ENCODE measurements at regions not wholly inside any gene's neighbourhood (a gene's known extent, or its start where the extent isn't known, plus 50 kb on each side); places are given as distances from the start of the nearest gene placed in this dataset.

DNA sequence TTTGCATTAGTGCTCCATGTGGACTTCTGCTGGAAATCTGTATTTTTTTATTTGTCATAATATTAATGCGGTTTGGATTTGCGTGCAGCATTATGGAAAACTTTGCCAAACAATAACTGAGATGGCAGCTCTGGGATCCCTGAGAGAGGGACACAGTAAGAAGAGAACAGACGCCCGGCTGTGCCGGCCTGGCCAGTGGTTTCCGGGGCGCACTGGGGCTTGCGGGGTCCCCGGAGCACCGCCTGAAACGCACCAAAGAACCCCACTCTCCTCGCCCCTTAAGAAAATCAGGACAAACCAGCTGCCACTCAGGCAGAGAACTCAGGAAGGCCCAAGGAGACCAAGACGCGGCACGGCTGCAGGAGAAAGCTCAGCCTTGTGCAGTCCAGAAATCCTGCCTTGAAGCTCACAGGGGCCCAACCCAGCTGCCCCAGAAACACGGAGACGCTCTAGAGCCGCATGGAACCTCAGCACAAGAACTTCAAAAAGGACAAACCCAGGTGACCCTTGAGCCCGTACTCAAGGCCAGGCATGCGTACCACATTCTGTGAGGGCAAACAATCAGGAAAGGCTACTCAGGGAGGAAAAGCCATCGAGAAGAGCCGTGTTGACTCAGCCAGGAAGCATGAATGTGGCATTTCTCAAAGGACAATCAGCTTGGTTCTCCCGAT, 226.5 kb upstream of the CDYL start:
- DNase-seq: no peak

DNA sequence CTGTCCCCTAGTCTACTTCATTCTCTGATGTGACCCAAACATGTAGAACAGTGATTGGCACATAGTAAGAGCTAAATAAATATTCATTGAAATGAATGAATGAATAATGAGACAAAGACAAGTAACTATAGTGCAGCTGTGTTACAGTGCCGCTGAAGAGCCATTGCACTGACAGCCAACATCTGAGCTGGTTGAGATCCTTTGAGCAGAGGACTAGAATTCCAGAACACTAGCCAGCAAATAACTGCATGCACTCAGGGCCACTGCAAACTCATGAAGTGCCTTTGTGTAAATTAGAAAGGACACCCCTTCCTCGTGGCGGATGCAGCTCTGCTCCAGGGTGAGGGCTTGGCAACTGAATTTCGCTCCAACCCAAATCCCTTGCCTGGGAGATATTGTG, 230.3 kb upstream of the CDYL start:
- DNase-seq: no peak

GRCh38 chr6:4543596-4543995, 232.6 kb upstream of the CDYL start:
- DNase-seq: no peak

DNA sequence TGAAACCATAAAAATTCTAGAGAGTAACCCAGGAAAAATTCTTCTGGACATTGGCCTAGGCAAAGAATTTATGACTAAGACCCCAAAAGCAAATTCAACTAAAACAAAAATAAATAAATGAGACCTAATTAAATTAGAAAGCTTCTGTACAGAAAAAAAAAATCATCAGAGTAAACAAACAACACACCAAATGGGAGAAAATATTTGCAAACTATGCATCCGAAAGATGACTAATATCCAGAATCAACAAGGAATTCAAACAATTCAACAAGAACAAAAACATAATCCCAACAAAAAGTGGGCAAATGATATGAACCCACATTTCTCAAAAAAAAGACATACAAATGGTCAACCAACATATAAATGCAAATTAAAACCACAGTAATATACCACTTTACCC, 242.6 kb upstream of the CDYL start:
- no peak for DNase-seq

GRCh38 chr6:4531406-4531805, 244.8 kb upstream of the CDYL start:
- DNase-seq: no peak

- DNase-seq: no peak
Observed at GRCh38 chr6:4522453-4522852, 253.8 kb upstream of the CDYL start.

DNA sequence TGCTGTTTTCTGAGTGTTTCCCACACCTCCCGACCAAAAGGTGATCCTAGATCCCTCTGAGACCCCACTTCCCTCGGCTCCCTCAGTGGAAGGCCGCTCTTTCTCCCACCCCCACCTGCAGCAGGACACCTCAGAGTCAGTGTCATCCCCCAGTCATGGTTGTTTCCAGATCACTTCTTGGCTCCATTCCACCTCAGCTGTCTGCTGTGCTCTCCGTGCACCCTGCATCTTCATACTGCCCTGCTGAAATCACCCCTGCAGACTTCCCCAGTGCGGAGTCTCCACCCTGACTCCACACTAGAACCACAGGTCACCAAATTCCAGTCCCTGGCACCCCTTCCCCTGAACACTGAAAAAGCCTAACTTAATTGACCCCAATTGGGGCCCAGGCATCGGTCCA, 255.1 kb upstream of the CDYL start:
- DNase-seq: no peak

DNA sequence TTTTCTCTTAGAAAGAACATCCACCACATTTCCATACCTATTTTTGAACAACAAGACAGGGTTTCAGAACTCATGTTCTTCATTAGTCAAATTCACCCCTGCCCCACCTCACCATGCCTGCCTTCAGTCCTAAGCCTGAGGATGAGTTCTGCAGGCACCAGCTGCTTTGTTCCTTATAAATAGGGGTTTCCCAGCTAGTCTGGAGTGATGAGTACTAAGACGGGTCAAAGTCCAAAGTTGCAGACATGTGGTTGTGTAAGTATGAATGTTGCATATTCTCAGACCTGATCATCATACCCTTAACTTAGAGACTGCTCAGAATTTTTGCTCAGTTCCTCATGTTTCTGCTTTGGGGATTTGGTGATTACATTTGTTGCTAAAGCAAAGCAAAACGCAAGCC, 257.7 kb upstream of the CDYL start:
- no peak for DNase-seq

DNA sequence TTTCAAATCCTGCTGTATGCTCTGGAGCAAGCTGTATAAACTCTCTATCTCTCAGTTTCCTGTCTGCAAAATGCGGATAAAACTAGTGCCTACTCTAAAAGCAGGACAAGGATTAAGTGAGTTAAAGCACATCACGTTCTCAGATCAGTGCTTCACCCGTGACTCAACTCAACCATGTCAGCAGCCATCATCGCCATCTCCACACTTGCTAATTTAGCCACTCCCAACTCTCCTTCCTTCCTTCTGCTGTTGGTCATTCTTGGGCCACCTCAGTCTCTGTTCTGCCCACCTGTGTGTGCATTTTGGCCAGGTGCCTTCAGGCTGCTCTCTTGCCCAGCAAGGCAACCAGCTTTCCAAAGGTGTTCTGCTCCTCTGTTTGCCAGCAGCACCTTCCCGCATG, 260.0 kb upstream of the CDYL start:
- DNase-seq: no peak

- no peak for DNase-seq
Observed at GRCh38 chr6:4513561-4513960, 262.6 kb upstream of the CDYL start.

GRCh38 chr6:4512051-4512471, 264.1 kb upstream of the CDYL start:
- DNase-seq: no peak

- no peak for DNase-seq
Observed at GRCh38 chr6:4511641-4512020, 264.6 kb upstream of the CDYL start.

DNA sequence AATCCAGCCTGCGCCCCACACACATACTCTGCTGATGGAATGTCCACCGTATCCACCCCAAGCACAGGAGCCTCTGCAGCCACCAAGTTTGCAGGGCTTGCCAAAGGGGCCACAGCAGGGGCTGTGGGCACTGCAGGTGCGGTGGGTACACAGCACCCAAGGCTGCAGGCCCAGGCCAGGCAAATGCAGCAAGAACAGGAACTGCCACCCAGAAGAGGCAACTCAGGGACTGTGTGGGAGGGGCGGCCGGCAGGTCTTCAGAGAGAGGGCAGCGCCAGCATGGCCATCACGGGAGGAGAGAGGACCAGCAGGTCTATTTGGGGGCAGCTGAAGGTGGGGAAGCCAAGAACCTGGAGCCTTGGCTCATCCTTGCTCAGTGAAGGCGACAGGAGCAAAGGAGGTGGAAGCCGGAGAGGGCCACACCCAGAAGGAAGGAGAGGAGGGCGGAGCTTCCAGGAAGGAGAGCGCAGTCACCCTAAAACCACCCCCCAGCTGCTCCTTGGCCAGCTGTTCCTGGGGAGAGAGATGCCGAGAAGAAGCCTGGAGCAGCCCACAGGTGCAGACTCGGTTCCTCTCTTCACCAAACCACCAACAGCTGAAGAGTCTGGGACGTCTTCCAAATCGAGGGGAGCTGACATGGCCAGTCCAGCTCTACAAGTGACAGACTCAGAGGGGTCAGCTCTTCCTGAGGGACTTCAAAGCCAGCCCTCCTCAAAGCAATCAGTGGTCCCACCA, 265.1 kb upstream of the CDYL start:
- no peak for DNase-seq

DNA sequence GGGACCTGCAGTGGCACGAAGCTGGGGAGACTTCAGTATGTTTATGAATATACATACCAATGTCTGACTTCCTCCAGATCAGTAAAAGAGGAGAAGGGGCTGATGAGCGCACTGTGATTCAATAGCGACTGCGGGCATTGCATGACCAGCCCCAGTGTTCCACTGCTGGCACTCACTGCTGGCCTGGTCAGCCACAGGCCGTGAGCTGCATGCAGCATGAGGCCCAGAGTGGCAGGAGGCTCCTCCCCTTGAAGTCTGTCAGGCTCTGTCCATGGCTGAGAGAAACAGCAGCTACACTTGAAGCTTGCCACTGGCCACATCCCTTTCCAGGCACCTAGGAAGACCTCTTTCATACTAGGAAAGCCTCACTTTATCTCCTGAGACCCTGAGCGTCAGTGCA, 265.9 kb upstream of the CDYL start:
- no peak for DNase-seq

DNA sequence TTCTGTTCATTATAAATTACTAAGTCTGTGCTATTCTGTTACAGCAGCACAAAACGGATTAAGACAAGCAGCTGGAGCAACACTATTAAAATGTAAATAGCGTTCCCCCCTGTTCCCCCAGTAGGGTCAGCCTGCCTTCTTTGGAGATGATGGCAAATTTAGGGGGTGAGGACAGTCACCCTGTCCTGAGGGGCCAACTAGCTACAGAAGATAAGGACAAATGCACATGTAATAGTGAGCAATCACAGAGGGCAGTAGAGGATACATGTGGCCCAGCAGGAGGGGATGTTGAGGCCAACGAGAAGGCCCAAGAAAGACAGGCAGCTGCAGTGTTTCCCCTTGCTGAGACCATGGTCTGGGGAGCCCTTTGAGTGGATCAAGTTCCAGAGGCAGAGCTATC, 266.7 kb upstream of the CDYL start:
- DNase-seq: no peak

- DNase-seq: no peak
Observed at GRCh38 chr6:4506792-4507191, 269.4 kb upstream of the CDYL start.

- no peak for DNase-seq
Observed at GRCh38 chr6:4506223-4506622, 270.0 kb upstream of the CDYL start.

DNA sequence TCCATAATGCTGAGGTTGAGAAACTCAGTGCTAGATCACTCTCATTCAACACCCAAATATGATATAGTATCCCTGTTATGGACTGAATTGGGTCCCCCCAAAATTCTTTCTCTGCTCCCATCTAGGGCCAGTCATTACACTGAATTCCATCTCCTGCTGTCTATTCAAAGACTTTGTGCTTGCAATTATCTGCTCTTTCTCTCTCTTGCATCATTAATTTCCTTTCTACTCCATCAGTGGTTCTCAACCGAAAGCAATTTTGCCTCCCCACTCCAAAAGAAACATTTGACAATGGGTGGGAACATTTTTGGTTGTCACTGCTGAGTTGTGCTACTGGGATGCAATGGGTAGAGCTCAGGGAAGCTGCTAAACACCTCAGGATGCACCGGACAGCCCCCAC, 271.5 kb upstream of the CDYL start:
- DNase-seq: no peak

DNA sequence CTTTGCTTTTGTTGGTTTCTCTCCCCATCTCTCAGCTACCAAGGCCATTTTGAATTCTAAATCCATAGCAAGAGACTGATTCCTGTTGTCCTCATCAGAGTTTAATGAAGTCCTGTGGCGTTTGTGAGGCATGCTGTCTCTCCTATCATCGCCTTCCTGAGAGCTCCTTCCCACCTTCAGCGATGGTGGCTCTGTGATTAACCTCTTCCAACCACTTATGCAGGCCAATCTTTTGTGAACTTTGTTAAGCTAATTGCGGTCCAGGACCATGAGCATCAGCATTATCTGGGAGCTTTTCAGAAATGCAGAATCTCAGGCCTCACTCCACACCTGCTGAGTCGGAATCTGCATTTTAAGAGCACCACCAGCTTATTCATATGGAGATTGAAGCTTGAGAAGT, 272.5 kb upstream of the CDYL start:
- DNase-seq: no peak

GRCh38 chr6:4496284-4496683, 279.9 kb upstream of the CDYL start:
- no peak for DNase-seq

DNA sequence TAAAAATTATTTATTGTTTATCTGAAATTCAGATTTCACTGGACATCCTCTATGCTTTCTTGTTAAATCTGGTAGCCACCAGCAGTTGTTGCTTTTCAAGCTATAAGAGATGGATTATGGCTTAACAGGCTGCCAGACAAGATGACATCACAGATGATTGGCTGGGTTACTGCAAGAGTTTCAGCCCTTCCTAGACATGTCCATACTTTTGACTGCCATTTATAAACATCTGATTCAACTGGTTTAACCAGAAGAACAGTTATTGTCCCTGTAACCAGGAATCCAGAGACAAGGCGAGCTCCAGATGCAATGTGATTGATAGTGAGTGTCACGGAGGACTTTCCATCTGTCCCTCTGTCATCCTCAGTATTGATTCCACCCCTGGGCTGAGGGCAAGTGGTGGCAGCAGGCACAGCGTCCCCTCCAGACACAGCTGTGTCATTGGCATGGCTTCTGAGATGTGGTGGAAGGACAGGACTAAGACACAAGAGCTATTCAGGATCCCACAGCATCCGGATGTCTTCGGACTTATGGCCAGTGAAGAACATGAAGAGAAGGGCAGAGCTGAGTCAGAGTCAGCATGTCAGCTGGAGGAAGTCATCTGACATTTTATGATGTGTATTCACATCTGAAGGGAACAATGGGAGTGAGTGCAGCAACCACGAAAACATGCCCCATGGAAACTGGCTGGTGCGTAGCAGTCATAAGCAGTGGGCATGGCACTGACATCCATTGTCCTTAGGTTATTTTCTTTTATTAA, 284.5 kb upstream of the CDYL start:
- DNase-seq: no peak

DNA sequence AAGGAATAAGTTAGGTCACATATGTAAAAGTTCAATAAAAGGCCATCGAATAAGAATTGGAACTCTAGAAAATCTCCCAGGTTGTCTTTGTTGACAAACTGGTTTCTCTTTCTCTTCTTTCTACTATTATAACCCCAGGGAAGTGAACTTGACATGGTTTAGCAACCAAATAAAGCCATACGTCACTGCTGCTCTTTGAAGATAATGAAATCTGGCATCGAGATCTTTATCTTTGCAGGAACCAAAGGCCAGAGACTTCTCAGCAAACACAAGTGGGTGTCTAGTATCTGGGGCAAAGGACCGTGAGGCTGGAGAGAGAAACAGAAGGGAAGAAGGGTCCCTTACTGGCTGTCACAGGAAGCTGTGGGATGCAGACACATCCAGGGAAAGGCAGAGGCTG, 286.7 kb upstream of the CDYL start:
- no peak for DNase-seq

- DNase-seq: no peak
Observed at GRCh38 chr6:4488389-4488788, 287.8 kb upstream of the CDYL start.

DNA sequence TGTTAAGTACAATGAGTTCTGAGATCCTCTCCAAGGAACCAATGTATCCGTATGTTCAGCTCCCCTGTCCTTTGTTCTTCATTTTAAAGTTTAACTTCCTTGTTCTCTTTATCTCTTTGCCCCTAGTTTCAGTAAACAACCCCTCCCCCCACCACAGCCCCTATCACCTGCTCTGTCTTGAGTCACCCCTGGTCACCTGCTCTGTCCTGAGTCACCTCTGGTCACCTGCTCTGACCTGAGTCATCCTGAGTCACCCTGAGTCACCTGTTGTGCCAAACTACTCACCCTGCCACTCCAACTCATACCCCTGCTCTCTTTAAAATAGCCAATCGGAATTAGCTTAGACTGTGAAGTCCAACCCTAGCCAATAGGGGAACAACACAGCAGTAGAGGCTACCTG, 288.7 kb upstream of the CDYL start:
- no peak for DNase-seq

All from stimulated activated CD4-positive, alpha-beta T cell treated with anti-CD3 and anti-CD28 coated beads, Interleukin-4, amount 100 ng/mL, for 4 hours (primary cell).